ENCODE measurements at regions not wholly inside any gene's neighbourhood (a gene's known extent, or its start where the extent isn't known, plus 50 kb on each side); places are given as distances from the start of the nearest gene placed in this dataset.
A peak's percentile ranks its signal among the peaks of the same experiment; 100 is the strongest.
"Not testable (repeated sequence)": the region's sequence is repeated elsewhere in the genome, so short reads cannot be mapped to it uniquely, and the experiment has no call there.

DNA sequence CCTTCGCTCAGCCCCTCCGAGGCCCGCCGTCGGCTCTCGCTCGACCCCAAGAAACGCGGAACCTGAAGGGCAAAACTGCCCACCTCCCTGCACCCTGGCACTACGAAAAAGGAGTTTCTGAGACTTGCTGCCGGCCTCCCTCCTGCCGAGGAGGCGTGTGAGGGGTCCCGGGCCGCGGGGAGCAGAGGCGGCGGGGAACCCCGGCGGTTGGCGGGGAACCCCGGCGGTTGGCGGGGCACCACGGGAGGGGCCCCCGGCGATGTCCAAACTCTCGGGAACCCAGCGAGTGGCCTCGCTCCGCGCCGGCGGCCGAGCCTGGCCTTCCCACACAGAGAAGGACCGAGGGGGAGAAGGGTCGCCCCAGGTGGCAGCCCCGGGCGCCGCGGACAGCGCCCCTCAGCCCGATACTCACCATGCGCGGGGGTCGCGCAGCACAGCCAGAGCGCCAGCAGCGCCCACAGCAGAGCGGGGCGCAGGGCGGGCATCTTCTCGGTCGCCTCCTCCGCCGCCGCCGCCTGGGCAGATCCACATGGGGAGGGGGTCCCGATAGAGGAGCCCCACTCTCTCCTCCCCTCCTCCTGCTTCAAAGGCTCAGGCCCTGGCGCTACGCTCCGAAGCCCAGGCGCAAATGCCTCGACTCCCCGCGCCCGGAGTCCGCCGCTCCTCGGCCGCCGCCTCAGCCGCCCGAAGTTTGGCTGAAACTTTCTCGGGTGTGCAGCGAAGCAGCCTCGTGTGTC lies 69.4 kb upstream of the NUDT4B start:
- peak in 1 of 3 donors; percentile 34 for DNase-seq (ENCODE audit: low read depth in 2 of 3, low spot score in 1 of 3)

DNA sequence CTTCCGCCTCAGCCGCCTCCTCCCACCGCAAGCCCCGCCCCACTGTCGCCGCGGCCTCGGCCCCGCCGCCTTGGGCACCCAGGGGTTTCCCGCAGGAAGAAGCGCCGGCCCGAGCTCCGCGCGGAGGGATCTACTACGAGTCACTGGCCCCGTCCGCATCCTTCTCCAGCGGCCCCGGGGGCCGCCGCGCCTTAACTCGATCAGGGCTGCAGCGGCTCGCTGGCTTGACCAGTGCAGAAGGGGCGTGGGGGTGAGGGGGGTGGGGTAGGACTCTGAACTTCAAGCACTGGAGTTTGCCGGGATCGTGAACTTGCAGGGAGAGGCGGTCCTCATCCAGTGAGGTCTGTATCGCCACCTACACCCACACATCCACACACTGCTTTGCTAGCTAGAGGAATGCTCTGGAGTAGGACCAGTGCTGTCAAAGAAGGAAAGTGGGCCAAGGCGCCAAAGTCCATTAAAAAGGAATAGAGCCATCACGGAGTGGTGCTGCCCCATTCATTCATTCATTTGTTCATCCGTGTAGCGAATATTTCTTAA lies 68.7 kb upstream of the NUDT4B start:
- DNase-seq (ENCODE audit: low read depth in 2 of 3, low spot score in 1 of 3), result not testable (repeated sequence)

DNA sequence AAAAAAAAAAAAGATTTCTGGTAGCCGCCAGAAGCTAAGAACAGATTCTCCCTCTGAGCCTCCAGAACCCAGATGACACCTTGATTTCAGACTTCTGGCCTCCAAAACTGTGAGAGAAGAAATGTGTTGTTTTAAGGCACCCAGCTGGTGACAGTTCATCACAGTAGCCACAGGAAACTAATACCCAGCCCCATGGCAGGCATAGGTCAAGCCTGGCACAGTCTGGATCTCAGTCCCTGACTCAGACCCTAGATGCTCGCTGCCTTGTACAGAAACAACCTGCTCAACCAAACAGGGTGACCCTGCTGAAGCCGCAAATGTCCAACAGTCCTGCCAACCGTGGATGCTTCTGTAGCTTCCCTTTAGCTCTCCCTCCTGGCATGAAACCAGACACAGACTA lies 61.8 kb upstream of the NUDT4B start:
- DNase-seq (ENCODE audit: low read depth in 2 of 3, low spot score in 1 of 3), result not testable (repeated sequence)

DNA sequence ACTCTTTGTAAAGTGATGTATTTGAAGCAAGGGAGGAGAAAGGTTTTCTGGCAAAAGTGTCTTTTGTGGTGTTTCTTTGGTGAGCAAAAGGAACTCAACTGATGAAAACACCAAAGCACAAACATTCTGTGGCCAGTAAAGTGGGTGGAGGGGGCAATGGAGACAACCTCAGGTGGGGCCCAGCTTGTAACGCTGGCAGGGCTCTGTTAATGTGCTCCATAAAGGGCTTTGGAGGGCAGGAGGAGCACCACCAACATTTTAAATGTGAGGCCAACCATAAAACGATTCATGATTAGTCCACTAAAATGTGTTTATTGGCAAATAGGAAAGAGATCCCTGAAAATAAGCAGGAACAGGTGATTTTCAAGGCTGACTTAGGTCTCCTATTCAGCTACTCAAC lies 61.2 kb upstream of the NUDT4B start:
- DNase-seq (ENCODE audit: low read depth in 2 of 3, low spot score in 1 of 3), result not testable (repeated sequence)
